M059J (cell line): ENCODE measurements at regions not wholly inside any gene's neighbourhood (a gene's known extent, or its start where the extent isn't known, plus 50 kb on each side); places are given as distances from the start of the nearest gene placed in this dataset.

ENCODE experiments used
- DNase-seq: peaks from one replicate; pipeline ENCODE4 v3.0.0-alpha.2; 2012; ENCODE audit warnings: low read depth

GRCh38 chr2:62304429-62305417, 108.8 kb downstream of the B3GNT2 start:
- peak; percentile 81 for DNase-seq

GRCh38 chr2:62303788-62304187, 107.9 kb downstream of the B3GNT2 start:
- DNase-seq: no peak

GRCh38 chr2:62302631-62303435, 106.9 kb downstream of the B3GNT2 start:
- DNase-seq: no peak

GRCh38 chr2:62300925-62301324, 105.0 kb downstream of the B3GNT2 start:
- no peak for DNase-seq

GRCh38 chr2:62297624-62298010, 101.7 kb downstream of the B3GNT2 start:
- DNase-seq: peak; percentile 26

GRCh38 chr2:62296832-62297623, 101.1 kb downstream of the B3GNT2 start:
- DNase-seq: no peak

GRCh38 chr2:62296034-62296831, 100.3 kb downstream of the B3GNT2 start:
- DNase-seq: no peak

- DNase-seq: peak; percentile 86
These were observed 97.8 kb downstream of the B3GNT2 start for GRCh38 chr2:62293490-62294271.

- DNase-seq: no peak
These were observed 97.2 kb downstream of the B3GNT2 start for GRCh38 chr2:62293151-62293489.

- peak; percentile 68 for DNase-seq
These were observed 96.3 kb downstream of the B3GNT2 start for GRCh38 chr2:62292190-62292589.

GRCh38 chr2:62291517-62292137, 95.7 kb downstream of the B3GNT2 start:
- no peak for DNase-seq

- no peak for DNase-seq
These were observed 95.1 kb downstream of the B3GNT2 start for GRCh38 chr2:62291052-62291451.

- peak; percentile 91 for DNase-seq
These were observed 92.3 kb downstream of the B3GNT2 start for GRCh38 chr2:62287899-62288880.

GRCh38 chr2:62287282-62287681, 91.4 kb downstream of the B3GNT2 start:
- DNase-seq: no peak

- DNase-seq: no peak
These were observed 90.3 kb downstream of the B3GNT2 start for GRCh38 chr2:62286089-62286785.

- no peak for DNase-seq
These were observed 89.1 kb downstream of the B3GNT2 start for GRCh38 chr2:62284980-62285379.

GRCh38 chr2:62284471-62284870, 88.6 kb downstream of the B3GNT2 start:
- DNase-seq: no peak

GRCh38 chr2:62283147-62283546, 87.2 kb downstream of the B3GNT2 start:
- no peak for DNase-seq
